Stimulated activated CD8-positive, alpha-beta memory T cell treated with anti-CD3 and anti-CD28 coated beads, Interleukin-7, amount 100 ng/mL, for 24 hours (primary cell): ENCODE measurements at regions not wholly inside any gene's neighbourhood (a gene's known extent, or its start where the extent isn't known, plus 50 kb on each side); places are given as distances from the start of the nearest gene placed in this dataset.
"Not testable (repeated sequence)": the region's sequence is repeated elsewhere in the genome, so short reads cannot be mapped to it uniquely, and the experiment has no call there.

Experiments
- DNase-seq: peaks from one replicate; pipeline ENCODE4 v3.0.0-alpha.2; 2020; ENCODE audit warnings: low read depth

- DNase-seq = no peak
Measured at GRCh38 chr10:7027237-7027912, 383.5 kb downstream of the SFMBT2 start.

- no peak for DNase-seq
Measured at GRCh38 chr10:7026818-7027217, 384.0 kb downstream of the SFMBT2 start.

- no peak for DNase-seq
Measured at GRCh38 chr10:7025296-7025695, 385.5 kb downstream of the SFMBT2 start.

DNA sequence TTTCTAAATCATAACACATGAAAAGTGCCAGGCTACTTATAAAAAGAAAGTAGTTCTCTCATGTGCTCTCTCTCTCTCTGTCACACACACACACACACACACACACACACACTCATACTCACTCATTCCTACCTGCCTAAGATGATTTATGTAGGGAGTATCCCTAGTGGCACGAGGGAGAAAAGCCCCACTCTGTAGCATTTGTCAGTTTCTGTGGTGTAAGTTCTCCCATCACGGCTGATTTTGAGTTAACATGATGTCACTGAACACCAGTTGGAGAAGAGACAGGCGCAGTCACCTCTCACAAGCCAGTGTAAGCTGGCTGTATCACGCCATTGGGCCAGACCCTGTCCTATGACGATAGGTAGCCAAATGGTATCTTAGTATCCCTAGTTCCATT, 395.4 kb downstream of the SFMBT2 start:
- no peak for DNase-seq

GRCh38 chr10:7014721-7015120, 396.1 kb downstream of the SFMBT2 start:
- DNase-seq = no peak

GRCh38 chr10:7011994-7012393, 398.8 kb downstream of the SFMBT2 start:
- DNase-seq = no peak

DNA sequence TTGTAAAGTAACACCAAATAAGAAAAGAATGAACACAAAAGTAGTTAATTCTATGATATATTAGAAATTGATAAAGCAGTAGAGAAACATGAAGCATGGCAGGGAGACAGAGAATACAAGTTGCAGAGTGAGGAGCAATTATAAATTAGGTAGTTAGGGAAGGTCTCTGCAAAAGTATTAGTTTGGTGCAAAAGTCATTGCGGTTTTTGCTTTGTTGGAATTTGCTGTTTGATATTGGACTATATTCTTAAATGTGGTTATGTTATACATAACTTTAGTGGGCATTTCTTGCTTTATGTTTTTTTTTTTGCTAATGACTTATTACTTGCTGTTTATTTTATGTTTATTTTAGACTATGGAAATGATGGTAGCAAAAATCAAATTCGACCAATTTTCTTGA, 402.2 kb downstream of the SFMBT2 start:
- DNase-seq = no peak

- DNase-seq = no peak
Measured at GRCh38 chr10:7007600-7008190, 403.1 kb downstream of the SFMBT2 start.

DNA sequence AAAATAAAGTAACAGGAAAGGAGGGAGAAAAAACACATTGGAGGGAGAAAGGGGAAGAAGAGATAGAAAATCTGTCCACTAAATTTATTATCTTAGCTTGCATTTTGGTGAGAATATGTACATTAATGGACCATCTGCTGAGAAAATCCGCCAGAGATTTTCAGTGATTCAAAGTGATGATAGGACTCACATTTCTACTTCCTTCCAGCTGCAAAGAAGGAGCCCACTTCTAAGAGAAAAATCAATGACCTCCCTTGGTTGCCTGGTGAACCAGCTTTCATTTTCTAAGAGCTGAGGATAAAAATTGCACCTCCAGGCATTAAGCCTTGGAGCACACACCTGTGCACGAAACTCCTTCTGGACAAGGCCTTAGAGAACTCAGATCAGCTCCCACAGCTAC, 404.3 kb downstream of the SFMBT2 start:
- no peak for DNase-seq

DNA sequence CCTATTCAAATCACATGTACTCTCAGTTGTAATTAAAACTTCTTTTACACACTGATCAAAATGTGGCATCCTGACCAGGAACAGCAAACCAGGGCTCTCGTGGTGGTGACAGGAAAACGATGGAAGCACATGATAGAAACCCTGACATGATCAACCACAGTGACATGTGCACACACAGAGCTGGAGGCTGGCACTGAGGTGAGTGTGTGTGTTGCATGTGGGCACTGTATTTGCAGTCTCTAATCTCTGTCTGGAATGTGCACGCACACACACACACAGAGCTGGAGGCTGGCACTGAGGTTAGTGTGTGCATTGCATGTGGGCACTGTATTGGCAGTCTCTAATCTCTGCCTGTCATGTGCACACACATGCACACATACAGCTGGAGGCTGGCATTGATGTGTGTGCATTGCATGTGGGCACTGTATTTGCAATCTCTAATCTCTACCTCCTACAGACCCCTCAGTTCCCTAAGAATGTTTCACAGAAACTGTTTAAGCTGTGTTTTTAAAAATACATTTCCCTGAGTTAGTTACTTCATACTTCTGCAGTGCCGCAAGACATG, 406.9 kb downstream of the SFMBT2 start:
- no peak for DNase-seq

DNA sequence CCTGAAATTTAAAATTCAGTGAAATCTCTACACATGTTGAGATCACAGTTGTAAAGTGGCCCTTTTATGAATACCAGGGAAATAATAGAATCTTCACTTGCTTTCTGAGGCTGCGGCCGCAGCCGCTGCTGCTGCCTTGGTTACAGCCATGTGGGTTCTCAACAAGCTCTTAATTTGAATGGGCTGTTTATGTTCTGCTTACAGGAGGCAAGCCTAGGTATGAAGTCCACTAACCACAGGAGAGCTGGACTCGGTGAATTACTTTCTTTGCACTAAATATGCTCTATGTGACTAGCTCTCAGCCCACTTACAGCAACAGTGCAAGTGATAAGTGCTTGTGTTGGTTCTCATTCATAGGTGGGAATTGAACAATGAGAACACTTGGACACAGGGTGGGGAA, 410.8 kb downstream of the SFMBT2 start:
- DNase-seq = no peak

GRCh38 chr10:6999232-6999925, 411.5 kb downstream of the SFMBT2 start:
- DNase-seq = no peak

GRCh38 chr10:6997509-6997908, 413.3 kb downstream of the SFMBT2 start:
- no peak for DNase-seq

DNA sequence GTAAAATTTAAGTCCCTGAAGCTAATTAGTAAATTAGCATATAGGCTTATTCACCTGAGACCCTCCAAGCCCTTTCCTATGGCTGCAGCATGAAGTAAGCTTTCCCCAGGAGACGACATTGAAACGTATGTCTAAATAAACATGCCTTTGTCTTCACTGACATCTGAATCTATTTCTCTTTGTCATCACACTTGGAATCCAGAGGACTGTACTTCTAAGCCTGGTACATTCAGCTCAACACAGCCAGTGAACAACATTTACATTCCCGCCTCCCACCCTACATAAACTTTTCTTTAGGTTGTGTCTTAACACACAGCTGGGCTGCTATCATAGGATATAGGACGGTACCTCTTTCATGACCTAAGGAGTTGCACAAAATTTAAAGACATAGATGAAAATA, 414.4 kb downstream of the SFMBT2 start:
- DNase-seq = no peak

GRCh38 chr10:6995831-6996230, 415.0 kb downstream of the SFMBT2 start:
- no peak for DNase-seq

GRCh38 chr10:6995341-6995740, 415.3 kb upstream of the PRKCQ start:
- DNase-seq = no peak

DNA sequence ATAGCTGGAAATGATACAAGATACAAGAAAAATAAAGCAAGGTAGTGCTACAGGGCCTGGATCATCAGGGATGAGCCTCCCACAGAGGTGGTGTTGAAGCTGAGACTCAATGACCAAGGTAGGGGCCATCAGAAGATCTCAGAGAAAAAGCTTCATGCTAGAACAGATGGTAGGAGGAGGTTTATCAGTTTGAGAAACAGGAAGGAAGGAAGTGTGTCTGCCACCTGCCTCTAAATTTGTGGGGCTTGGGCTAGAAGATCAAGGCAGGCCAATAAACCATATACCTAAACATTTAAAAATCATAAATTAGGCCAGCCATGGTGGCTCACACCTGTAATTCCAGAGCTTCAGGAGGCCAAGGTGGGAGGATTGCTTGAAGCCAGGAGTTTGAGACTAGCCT, 410.8 kb upstream of the PRKCQ start:
- no peak for DNase-seq

GRCh38 chr10:6988654-6989053, 408.6 kb upstream of the PRKCQ start:
- DNase-seq = no peak

DNA sequence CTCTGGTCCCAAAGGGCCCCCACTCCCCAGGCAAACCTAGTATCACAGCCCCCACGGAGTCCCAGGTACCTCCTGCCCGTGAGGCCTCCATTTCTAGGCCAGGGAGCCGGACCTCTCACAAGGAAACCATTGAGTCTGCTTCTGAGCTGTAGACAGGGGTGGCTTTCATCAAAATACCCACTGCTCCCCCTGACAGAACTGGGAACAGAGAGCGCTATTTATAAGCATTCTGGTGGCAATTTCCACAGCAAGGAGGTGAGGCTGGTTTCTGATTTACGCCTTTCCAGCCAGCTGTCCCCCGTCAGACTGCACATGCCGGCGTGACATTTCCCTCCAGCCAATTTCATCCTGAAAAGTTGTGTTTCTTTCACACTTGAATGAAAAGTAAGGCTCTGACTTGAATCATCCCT, 407.5 kb upstream of the PRKCQ start:
- no peak for DNase-seq

GRCh38 chr10:6986927-6987326, 406.9 kb upstream of the PRKCQ start:
- DNase-seq = no peak

DNA sequence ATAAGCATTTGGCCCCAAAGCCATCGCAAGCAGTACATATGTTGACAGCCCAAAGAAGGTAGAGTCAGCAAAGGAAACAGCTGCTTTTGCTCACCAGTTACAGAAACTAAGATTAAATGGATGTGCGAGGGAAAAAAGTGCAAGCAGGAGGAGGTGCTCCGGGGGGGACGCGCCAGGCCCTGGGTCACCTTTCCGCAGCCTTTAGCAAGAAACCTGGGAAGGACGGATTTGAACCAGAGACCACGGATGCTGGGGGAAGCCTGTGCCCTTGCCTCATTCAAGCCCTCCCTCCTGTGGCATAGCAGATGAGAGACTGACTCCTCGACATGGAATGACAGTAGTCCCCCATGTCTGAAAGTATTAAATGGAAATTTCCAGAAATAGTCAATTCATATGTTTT, 405.6 kb upstream of the PRKCQ start:
- DNase-seq = no peak

DNA sequence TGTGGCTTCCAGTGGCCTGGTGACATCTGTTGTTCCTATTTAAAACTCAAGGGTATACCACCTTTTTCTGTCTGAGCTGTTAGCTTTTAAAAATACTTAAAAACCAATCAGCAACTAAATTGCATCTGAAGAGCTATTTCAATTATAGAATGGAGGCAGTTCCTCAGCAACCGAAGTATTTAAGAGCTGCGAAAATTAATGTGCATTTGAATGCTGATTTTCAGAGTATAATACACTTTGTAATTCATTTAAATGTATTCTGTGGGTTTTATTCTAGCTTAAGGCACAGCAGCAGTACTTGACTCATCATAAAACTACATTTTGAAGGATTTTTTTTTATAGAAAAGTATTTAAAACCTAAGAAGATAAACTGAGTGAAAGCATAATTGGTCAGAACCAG, 404.9 kb upstream of the PRKCQ start:
- no peak for DNase-seq

DNA sequence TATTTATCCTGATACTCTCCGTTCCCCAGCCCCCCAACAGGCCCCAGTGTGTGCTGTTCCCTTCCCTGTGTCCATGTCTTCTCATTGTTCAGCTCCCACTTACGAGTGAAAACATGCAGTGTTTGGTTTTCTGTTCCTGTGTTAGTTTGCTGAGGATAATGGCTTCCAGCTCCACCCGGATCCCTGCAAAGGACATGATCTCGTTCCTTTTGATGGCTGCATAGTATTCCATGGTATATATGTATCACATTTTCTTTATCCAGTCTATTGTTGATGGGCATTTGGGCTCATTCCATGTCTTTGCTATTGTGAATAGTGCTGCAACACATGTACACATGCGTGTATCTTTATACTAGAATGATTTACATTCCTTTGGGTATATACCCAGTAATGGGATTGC, 403.9 kb upstream of the PRKCQ start:
- DNase-seq = not testable (repeated sequence)
